ENCODE measurements at regions not wholly inside any gene's neighbourhood (a gene's known extent, or its start where the extent isn't known, plus 50 kb on each side); places are given as distances from the start of the nearest gene placed in this dataset.

DNA sequence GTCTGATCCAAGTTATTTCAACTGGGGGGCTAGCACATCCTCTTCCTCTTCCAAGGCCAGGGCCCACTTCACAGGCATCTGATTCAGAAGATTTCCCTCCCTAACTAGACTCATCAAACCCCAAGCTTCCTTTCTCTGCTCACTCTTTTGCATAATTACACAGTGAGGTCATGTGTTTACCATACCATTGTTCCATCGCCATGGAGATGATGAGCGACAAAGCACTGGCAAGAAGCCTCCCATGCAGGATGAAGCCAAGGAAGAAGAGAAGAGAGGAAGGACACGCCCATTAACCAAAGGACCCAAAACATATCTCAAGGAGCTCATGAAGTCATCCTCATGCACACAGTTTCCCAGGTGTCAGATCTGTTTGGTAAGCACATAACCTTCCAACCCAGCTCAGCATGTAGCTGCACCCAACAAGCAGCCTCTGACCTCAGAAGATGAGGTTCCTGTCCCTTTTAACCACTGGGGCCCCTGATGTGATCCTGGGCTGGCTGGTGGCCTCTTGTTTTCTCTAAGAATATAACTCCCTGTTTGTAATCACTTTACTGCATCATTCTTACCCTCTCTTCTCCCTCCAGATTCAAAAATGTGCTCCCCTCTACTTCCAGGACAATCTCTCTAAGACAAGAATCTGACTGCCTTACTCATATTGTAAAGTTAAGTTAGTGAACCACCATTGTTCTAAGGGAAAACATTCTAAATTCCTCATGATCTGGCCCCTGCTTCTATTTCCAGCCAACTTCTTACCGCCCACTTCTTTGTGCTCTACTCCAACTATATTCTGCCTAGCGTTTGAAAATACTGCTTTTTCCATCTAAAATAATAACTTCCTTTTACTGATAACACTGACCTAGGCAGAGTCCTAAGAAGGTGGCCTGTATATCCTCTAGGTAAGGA, 190.1 kb downstream of the TTC32 start:
- POLR2A ChIA-PET (ENCODE audit: unreplicated experiment): interaction anchor here (0.5 kb wide), 1 partner anchor 467 kb away, joined by 3 read pairs; no protein-coding TSS in a partner anchor
- no peaks in the 10 kb centered on the region for H3K9me2 ChIP-seq (replicated peaks; ENCODE audit: low read length)
- peaks cover 12% of the 10 kb centered on the region for H3K4me1 ChIP-seq (ENCODE audit: insufficient read depth, low read length)
- no peak overlapping the region for H2AFZ ChIP-seq (ENCODE audit: low read length)
- peak overlapping the region; percentile 64 for H3K27ac ChIP-seq (ENCODE audit: low read length)
- no peak for TF ChIP-seq EZH2phosphoT487 (IDR thresholded peaks at IDR 0.05; ENCODE audit: borderline replicate concordance, low read length)
- TF ChIP-seq, protein P1, sequence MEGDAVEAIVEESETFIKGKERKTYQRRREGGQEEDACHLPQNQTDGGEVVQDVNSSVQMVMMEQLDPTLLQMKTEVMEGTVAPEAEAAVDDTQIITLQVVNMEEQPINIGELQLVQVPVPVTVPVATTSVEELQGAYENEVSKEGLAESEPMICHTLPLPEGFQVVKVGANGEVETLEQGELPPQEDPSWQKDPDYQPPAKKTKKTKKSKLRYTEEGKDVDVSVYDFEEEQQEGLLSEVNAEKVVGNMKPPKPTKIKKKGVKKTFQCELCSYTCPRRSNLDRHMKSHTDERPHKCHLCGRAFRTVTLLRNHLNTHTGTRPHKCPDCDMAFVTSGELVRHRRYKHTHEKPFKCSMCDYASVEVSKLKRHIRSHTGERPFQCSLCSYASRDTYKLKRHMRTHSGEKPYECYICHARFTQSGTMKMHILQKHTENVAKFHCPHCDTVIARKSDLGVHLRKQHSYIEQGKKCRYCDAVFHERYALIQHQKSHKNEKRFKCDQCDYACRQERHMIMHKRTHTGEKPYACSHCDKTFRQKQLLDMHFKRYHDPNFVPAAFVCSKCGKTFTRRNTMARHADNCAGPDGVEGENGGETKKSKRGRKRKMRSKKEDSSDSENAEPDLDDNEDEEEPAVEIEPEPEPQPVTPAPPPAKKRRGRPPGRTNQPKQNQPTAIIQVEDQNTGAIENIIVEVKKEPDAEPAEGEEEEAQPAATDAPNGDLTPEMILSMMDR (conservative IDR thresholded peaks at IDR 0.05; ENCODE audit: low read depth, low read length): no peak
- TF ChIP-seq EZH2 (IDR thresholded peaks at IDR 0.05; ENCODE audit: low read length, unreplicated experiment): no peak
- H3F3A ChIP-seq (ENCODE audit: low read length, unreplicated experiment): no peaks in the 10 kb centered on the region
- H3K4me3 ChIP-seq (ENCODE audit: low read length): no peak overlapping the region
- no peaks in the 10 kb centered on the region for H3K79me2 ChIP-seq (ENCODE audit: low read length)
- ATAC-seq (peak; percentile 92), DNase-seq (peak; percentile 96)
- no peak overlapping the region for H3K4me2 ChIP-seq (ENCODE audit: low read length)
- no peaks in the 10 kb centered on the region for H3K9me3 ChIP-seq (ENCODE audit: low read length)
- intact Hi-C loops (cut with micrococcal nuclease): no loop called here
- no peaks in the 10 kb centered on the region for H3K27me3 ChIP-seq (ENCODE audit: low read length)
- no TSS peak for BruUV-seq (replicated peaks)
- H3K9ac ChIP-seq (ENCODE audit: low read length): 0 out of 2 replicates have a peak overlapping the region, but pooled peaks have one; percentile 7
- CTCF ChIA-PET: no interaction called here
- H3K36me3 ChIP-seq (ENCODE audit: low read depth, low read length): no peaks in the 10 kb centered on the region
- H4K20me1 ChIP-seq (ENCODE audit: low read length): no peaks in the 10 kb centered on the region

DNA sequence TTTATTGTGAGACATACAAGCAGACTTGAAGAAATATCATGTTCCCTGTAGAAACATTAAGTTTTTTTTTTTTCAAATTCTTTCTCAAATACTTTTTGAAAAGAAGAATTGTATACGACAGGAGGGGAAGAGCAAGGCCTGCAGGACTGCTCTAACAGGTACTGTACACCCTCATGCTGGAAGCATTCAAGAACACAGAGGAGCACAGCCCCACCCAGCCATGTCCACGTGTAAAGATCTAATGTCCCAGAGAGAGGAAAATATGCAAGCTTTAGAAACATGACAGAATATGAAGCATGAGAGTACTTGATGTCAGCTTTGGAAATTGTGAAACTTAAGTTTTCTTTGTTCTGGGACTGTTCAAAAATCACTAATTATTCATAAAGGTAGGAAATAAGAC, 191.6 kb downstream of the TTC32 start:
- H3K9ac ChIP-seq (ENCODE audit: low read length): no peak overlapping the region
- no TSS peak for BruUV-seq (replicated peaks)
- peaks cover 12% of the 10 kb centered on the region for H3K4me1 ChIP-seq (ENCODE audit: insufficient read depth, low read length)
- H3K9me2 ChIP-seq (replicated peaks; ENCODE audit: low read length): no peaks in the 10 kb centered on the region; the same call in 1 of the 2 replicates
- no peaks in the 10 kb centered on the region for H3F3A ChIP-seq (ENCODE audit: low read length, unreplicated experiment)
- H2AFZ ChIP-seq (ENCODE audit: low read length): no peak overlapping the region
- H3K9me3 ChIP-seq (ENCODE audit: low read length): no peaks in the 10 kb centered on the region
- DNase-seq: no peak
- no peak overlapping the region for H3K4me2 ChIP-seq (ENCODE audit: low read length)
- H3K27me3 ChIP-seq (ENCODE audit: low read length): no peaks in the 10 kb centered on the region
- no peaks in the 10 kb centered on the region for H3K36me3 ChIP-seq (ENCODE audit: low read depth, low read length)
- ATAC-seq: no peak
- H3K4me3 ChIP-seq (ENCODE audit: low read length): no peak overlapping the region; the same call in 1 of the 2 replicates
- TF ChIP-seq EZH2phosphoT487 (IDR thresholded peaks at IDR 0.05; ENCODE audit: borderline replicate concordance, low read length) (no peak), EZH2 (IDR thresholded peaks at IDR 0.05; ENCODE audit: low read length, unreplicated experiment) (no peak)
- TF ChIP-seq, protein P1 (conservative IDR thresholded peaks at IDR 0.05; ENCODE audit: low read depth, low read length): no peak
- ChIA-PET POLR2A (ENCODE audit: unreplicated experiment) (no interaction called here), CTCF (no interaction called here)
- no peak overlapping the region for H3K27ac ChIP-seq (ENCODE audit: low read length)
- intact Hi-C loops (cut with micrococcal nuclease): no loop called here
- no peaks in the 10 kb centered on the region for H4K20me1 ChIP-seq (ENCODE audit: low read length)
- H3K79me2 ChIP-seq (ENCODE audit: low read length): no peaks in the 10 kb centered on the region

DNA sequence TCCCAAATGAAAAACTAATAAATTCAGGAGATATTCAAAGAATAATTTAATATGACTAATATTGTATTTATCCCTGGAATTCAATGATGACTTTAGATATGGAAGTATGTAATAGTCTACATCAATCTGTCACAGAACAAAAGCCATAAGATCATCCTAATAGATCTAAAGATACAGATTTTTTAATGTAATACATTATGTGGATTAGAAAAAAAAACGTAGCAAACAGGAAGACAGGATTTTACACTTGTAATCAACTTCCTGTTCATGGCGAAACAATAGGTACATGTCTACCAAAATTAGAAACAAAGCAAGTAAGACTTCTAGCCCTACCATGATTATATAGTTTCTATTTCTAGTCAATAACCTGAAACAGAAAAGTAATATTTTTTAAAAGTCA, 192.2 kb downstream of the TTC32 start:
- DNase-seq: no peak
- Histone ChIP-seq H2AFZ (ENCODE audit: low read length) (no peak overlapping the region), H3K27me3 (ENCODE audit: low read length) (no peaks in the 10 kb centered on the region), H3K36me3 (ENCODE audit: low read depth, low read length) (no peaks in the 10 kb centered on the region), H3K4me3 (ENCODE audit: low read length) (no peak overlapping the region), H3K27ac (ENCODE audit: low read length) (no peak overlapping the region), H3K4me1 (ENCODE audit: insufficient read depth, low read length) (peaks cover 12% of the 10 kb centered on the region), H3F3A (ENCODE audit: low read length, unreplicated experiment) (no peaks in the 10 kb centered on the region), H3K4me2 (ENCODE audit: low read length) (no peak overlapping the region), H3K9ac (ENCODE audit: low read length) (no peak overlapping the region), H4K20me1 (ENCODE audit: low read length) (no peaks in the 10 kb centered on the region), H3K9me2 (replicated peaks; ENCODE audit: low read length) (no peaks in the 10 kb centered on the region; the same call in 1 of the 2 replicates), H3K9me3 (ENCODE audit: low read length) (no peaks in the 10 kb centered on the region), H3K79me2 (ENCODE audit: low read length) (no peaks in the 10 kb centered on the region)
- ChIA-PET POLR2A (ENCODE audit: unreplicated experiment) (no interaction called here), CTCF (no interaction called here)
- intact Hi-C loops (cut with micrococcal nuclease): no loop called here
- no peak for ATAC-seq
- BruUV-seq (replicated peaks): no TSS peak
- TF ChIP-seq EZH2 (IDR thresholded peaks at IDR 0.05; ENCODE audit: low read length, unreplicated experiment): no peak

Measured in PC-3 (cell line).